ENCODE measurements at regions not wholly inside any gene's neighbourhood (a gene's known extent, or its start where the extent isn't known, plus 50 kb on each side); places are given as distances from the start of the nearest gene placed in this dataset.

GRCh38 chr15:98439523-98439942, 208.8 kb upstream of the IGF1R start:
- Histone ChIP-seq H3K9me3 (ENCODE audit: low read depth) (no peaks in the 10 kb centered on the region), H3K36me3 (ENCODE audit: low read depth) (no peaks in the 10 kb centered on the region), H3F3A (ENCODE audit: insufficient read depth) (no peaks in the 10 kb centered on the region), H3K9me2 (ENCODE audit: insufficient read depth) (no peaks in the 10 kb centered on the region), H3K9ac (no peak overlapping the region), H3K4me1 (ENCODE audit: insufficient read depth) (0 out of 2 replicates have a peak, but pooled peaks cover 3% of the 10 kb centered on the region), H3K4me2 (ENCODE audit: unreplicated experiment) (no peak overlapping the region), H3K4me3 (no peak overlapping the region), H2AFZ (no peak overlapping the region), H4K20me1 (ENCODE audit: insufficient read depth) (no peaks in the 10 kb centered on the region), H3K79me2 (ENCODE audit: insufficient read depth) (no peaks in the 10 kb centered on the region), H3K27me3 (replicated peaks; ENCODE audit: insufficient read depth) (peaks cover 17% of the 10 kb centered on the region), H3K27ac (no peak overlapping the region)
- WGBS, 2 experiments (ENCODE audit: low coverage in 1 of 2, low lambda C conversion rate in 2 of 2, missing lambda C conversion rate in 2 of 2) = 35 to 37% methylated on average over 6 of the region's 6 CpGs
- DNase-seq = no peak
- in situ Hi-C loops (cut with MboI) = no loop called here
- TF ChIP-seq EZH2phosphoT487 (IDR thresholded peaks at IDR 0.05; ENCODE audit: insufficient read depth, low read depth) = no peak
- TF ChIP-seq EZH2 (IDR thresholded peaks at IDR 0.05; ENCODE audit: insufficient read depth, poor library complexity, severe bottlenecking) = no peak

DNA sequence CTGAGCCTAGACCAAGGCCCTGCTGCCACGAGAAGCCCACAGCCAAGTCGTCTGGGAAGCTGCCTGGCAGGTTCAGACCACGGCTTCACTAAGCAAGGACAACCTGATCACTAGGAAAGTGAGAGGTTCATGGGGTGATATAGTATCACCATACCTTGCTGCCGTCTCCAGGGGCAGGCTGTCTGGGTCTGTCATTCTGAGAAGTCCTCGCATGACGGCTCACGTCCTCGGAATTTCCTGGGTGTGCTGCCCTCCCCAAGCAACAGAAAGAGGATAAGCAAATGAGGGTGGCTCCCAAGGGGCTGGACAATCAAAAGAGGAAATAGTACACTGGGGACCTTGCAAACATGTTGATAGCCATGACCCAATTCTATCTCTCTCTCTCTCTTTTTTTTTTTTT, 207.4 kb upstream of the IGF1R start:
- Histone ChIP-seq H3K27me3 (replicated peaks; ENCODE audit: insufficient read depth) (peaks cover 20% of the 10 kb centered on the region), H3K4me1 (ENCODE audit: insufficient read depth) (0 out of 2 replicates have a peak, but pooled peaks cover 3% of the 10 kb centered on the region), H4K20me1 (ENCODE audit: insufficient read depth) (no peaks in the 10 kb centered on the region), H3F3A (ENCODE audit: insufficient read depth) (no peaks in the 10 kb centered on the region), H3K27ac (no peak overlapping the region), H2AFZ (no peak overlapping the region), H3K36me3 (ENCODE audit: low read depth) (no peaks in the 10 kb centered on the region), H3K9me3 (ENCODE audit: low read depth) (no peaks in the 10 kb centered on the region), H3K9me2 (ENCODE audit: insufficient read depth) (no peaks in the 10 kb centered on the region), H3K79me2 (ENCODE audit: insufficient read depth) (no peaks in the 10 kb centered on the region), H3K9ac (no peak overlapping the region), H3K4me3 (no peak overlapping the region), H3K4me2 (ENCODE audit: unreplicated experiment) (no peak overlapping the region)
- TF ChIP-seq EZH2 (IDR thresholded peaks at IDR 0.05; ENCODE audit: insufficient read depth, poor library complexity, severe bottlenecking) (no peak), EZH2phosphoT487 (IDR thresholded peaks at IDR 0.05; ENCODE audit: insufficient read depth, low read depth) (no peak)
- WGBS, 2 experiments (ENCODE audit: low coverage in 1 of 2, low lambda C conversion rate in 2 of 2, missing lambda C conversion rate in 2 of 2) = 37 to 40% methylated on average over 8 of the region's 8 CpGs
- in situ Hi-C loops (cut with MboI) = loop anchor here (10.0 kb wide), 2 partner anchors 204 to 634 kb away; partner anchors contain the start of gene IGF1R
- DNase-seq = no peak

DNA sequence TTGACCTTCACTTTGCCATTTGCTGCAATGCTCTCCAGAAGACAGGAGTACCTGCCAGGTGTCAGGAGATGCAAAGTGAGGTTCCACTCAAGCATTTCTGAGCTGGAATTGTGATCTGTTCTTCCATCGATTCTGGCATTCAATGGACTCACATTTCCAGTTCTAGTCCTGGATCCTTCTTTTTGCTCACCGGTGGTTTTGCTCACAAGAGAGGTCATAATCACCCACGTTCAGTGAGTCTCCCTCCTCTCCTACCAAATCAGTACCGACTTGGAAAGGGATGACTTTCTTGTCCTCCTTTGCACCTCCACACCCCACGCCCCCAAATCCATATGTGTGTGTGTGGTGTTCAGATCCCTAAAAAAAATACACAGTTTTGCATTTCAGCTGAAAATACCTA, 206.7 kb upstream of the IGF1R start:
- TF ChIP-seq EZH2phosphoT487 (IDR thresholded peaks at IDR 0.05; ENCODE audit: insufficient read depth, low read depth) = no peak
- no peak for TF ChIP-seq EZH2 (IDR thresholded peaks at IDR 0.05; ENCODE audit: insufficient read depth, poor library complexity, severe bottlenecking)
- H3K4me3 ChIP-seq = no peak overlapping the region
- H3K79me2 ChIP-seq (ENCODE audit: insufficient read depth) = no peaks in the 10 kb centered on the region
- 38 to 41% methylated on average over 5 of the region's 5 CpGs for WGBS, 2 experiments (ENCODE audit: low coverage in 1 of 2, low lambda C conversion rate in 2 of 2, missing lambda C conversion rate in 2 of 2)
- no peak overlapping the region for H2AFZ ChIP-seq
- no peaks in the 10 kb centered on the region for H3K36me3 ChIP-seq (ENCODE audit: low read depth)
- H3K9ac ChIP-seq = no peak overlapping the region
- no peak for DNase-seq
- 0 out of 2 replicates have a peak, but pooled peaks cover 3% of the 10 kb centered on the region for H3K4me1 ChIP-seq (ENCODE audit: insufficient read depth)
- no peak overlapping the region for H3K27ac ChIP-seq
- H3K4me2 ChIP-seq (ENCODE audit: unreplicated experiment) = no peak overlapping the region
- no peaks in the 10 kb centered on the region for H3F3A ChIP-seq (ENCODE audit: insufficient read depth)
- H3K9me3 ChIP-seq (ENCODE audit: low read depth) = no peaks in the 10 kb centered on the region
- peaks cover 20% of the 10 kb centered on the region for H3K27me3 ChIP-seq (replicated peaks; ENCODE audit: insufficient read depth)
- no peaks in the 10 kb centered on the region for H3K9me2 ChIP-seq (ENCODE audit: insufficient read depth)
- in situ Hi-C loops (cut with MboI) = loop anchor here (10.0 kb wide), 2 partner anchors 203 to 633 kb away; partner anchors contain the start of gene IGF1R
- no peaks in the 10 kb centered on the region for H4K20me1 ChIP-seq (ENCODE audit: insufficient read depth)

DNA sequence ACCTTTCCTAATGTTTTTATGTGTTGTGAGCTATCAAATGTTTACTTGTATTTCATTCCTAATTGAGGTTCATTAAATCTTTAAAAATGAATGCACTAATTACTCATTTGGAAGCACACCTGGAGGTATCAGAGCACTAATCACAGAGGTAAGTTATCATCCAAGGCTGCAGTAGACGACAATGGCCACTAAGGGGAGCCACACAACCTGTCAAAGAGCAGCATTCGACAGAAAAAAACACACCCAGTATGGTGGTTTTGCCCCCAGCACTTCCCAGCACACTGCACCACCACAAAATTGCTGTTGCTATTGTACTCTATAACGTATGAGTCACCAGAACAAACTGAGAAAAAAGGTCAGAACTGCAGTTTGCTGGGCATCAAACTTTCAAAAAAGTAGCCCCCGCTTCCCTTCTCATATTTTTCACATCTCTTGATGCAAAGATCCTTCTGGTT, 205.9 kb upstream of the IGF1R start:
- in situ Hi-C loops (cut with MboI) = loop anchor here (10.0 kb wide), 2 partner anchors 202 to 632 kb away; partner anchors contain the start of gene IGF1R
- H3F3A ChIP-seq (ENCODE audit: insufficient read depth) = no peaks in the 10 kb centered on the region
- no peaks in the 10 kb centered on the region for H3K79me2 ChIP-seq (ENCODE audit: insufficient read depth)
- H3K4me2 ChIP-seq (ENCODE audit: unreplicated experiment) = peak overlapping the region; percentile 48
- H3K36me3 ChIP-seq (ENCODE audit: low read depth) = no peaks in the 10 kb centered on the region
- H3K27ac ChIP-seq = no peak overlapping the region
- no peak overlapping the region for H3K9ac ChIP-seq
- no peak overlapping the region for H2AFZ ChIP-seq
- H3K9me2 ChIP-seq (ENCODE audit: insufficient read depth) = no peaks in the 10 kb centered on the region
- H3K4me3 ChIP-seq = no peak overlapping the region
- TF ChIP-seq EZH2phosphoT487 (IDR thresholded peaks at IDR 0.05; ENCODE audit: insufficient read depth, low read depth) = no peak
- peak; percentile 89 for DNase-seq
- 0 out of 2 replicates have a peak, but pooled peaks cover 3% of the 10 kb centered on the region for H3K4me1 ChIP-seq (ENCODE audit: insufficient read depth)
- H3K27me3 ChIP-seq (replicated peaks; ENCODE audit: insufficient read depth) = peaks cover 20% of the 10 kb centered on the region
- 23 to 27% methylated on average over 4 of the region's 4 CpGs for WGBS, 2 experiments (ENCODE audit: low coverage in 1 of 2, low lambda C conversion rate in 2 of 2, missing lambda C conversion rate in 2 of 2)
- H3K9me3 ChIP-seq (ENCODE audit: low read depth) = no peaks in the 10 kb centered on the region
- no peaks in the 10 kb centered on the region for H4K20me1 ChIP-seq (ENCODE audit: insufficient read depth)
